ENCODE measurements at regions not wholly inside any gene's neighbourhood (a gene's known extent, or its start where the extent isn't known, plus 50 kb on each side); places are given as distances from the start of the nearest gene placed in this dataset.

GRCh38 chr1:98321191-98321590 lies 340.3 kb upstream of the SNX7 start:
- TF ChIP-seq EP300 (IDR thresholded peaks at IDR 0.05; ENCODE audit: borderline replicate concordance in 1 of 2, control insufficient read depth in 1 of 2, low read depth in 2 of 2, low read length in 2 of 2) (no peak), CTCF (IDR thresholded peaks at IDR 0.05 in 2 of 3, conservative IDR thresholded peaks at IDR 0.05 in 1 of 3; ENCODE audit: control insufficient read depth in 2 of 3, extremely low read depth in 1 of 3, insufficient read depth in 1 of 3, low read depth in 3 of 3, low read length in 3 of 3) (no peak), EZH2 (IDR thresholded peaks at IDR 0.05; ENCODE audit: borderline replicate concordance, control insufficient read depth, low read depth, low read length) (no peak), ZBTB33 (IDR thresholded peaks at IDR 0.05) (no peak), BCLAF1 (IDR thresholded peaks at IDR 0.05) (no peak), POLR2AphosphoS5 (IDR thresholded peaks at IDR 0.05; ENCODE audit: low read length) (no peak), RAD21 (IDR thresholded peaks at IDR 0.05; ENCODE audit: insufficient read depth, low read depth, low read length) (no peak), ESRRA (IDR thresholded peaks at IDR 0.05; ENCODE audit: low read length) (no peak), MTA2 (IDR thresholded peaks at IDR 0.05; ENCODE audit: low read depth) (no peak), TAF1 (IDR thresholded peaks at IDR 0.05; ENCODE audit: borderline replicate concordance, low read depth, low read length) (no peak), YBX1 (IDR thresholded peaks at IDR 0.05) (no peak), MAX (IDR thresholded peaks at IDR 0.05; ENCODE audit: low read depth, low read length) (no peak)

Measured in GM12878 (cell line).